ENCODE measurements at regions not wholly inside any gene's neighbourhood (a gene's known extent, or its start where the extent isn't known, plus 50 kb on each side); places are given as distances from the start of the nearest gene placed in this dataset.

DNA sequence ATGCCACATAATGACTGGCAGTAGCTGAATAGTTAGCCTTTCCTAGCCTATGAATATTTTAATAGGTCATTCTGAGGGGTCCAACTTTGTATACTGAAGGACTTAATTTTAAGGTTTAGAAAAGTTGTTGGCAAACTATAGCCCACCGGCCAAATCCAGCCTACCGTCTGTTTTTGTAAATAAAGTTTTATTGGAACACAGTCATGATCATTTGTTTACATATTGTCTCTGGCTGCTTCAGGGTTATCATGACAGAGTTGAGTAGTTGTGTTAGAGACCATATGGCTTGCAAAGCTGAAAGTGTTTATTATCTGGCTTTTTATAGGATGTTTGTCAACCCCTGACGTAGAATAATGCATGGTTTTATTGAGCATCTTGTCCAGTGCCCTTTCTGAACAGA, 73.4 kb downstream of the NTMT2 start:
- DNase-seq = no peak

DNA sequence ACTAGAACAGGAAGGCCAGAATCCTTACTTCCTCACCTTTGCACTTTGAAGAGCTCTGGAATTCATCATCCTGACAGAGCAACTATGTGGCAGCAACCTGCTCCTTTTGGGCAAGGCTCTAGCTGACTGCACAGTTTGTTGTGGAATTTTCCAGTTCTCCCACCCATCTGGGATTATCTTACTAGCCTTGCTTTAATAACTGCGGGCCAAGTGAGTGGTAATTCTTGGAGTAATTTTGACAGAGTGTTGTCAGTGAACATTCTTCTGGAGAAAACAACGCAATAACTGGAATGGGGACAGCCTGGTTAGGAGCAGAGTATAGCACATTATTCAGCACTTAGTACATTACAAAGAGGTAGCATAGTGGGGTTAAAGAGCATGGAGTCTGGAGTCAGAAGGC, 75.3 kb downstream of the NTMT2 start:
- DNase-seq = peak; percentile 59

DNA sequence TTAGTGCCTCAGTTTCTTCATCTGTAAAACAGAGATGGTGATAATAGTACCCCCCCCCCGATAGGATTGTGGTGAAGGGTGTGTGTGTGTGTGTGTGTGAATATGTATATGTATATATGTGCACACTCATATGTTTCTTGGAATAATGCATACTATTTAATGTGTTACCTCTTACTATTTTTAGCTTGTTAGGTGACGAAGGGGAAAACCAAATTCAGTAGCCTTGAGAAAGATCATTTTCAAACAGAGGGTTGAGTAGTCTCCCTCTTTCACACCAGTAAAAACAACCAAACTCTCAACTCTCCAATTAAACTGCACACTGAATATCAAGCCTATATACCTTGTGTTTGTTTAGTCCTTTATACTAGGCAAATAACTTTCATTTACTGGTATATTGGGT, 75.7 kb downstream of the NTMT2 start:
- DNase-seq = no peak

DNA sequence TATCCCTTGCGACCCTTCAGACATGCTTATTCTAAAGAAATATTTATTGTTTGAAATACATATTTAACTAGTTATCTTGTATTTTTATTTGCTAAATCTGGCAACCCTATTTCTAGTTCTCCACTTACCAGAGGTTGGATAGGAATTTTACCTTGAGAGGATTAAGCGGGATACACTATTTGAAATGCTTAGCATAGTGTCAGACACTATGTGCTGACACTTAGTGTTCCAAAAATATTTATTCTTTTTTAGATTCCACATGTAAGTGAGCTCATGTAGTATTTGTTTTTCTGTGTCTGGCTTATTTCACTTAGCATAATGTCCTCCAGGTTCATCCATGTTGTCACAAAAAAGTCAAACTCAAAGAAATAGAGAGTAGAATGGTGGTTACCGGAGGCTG, 78.7 kb downstream of the NTMT2 start:
- no peak for DNase-seq

DNA sequence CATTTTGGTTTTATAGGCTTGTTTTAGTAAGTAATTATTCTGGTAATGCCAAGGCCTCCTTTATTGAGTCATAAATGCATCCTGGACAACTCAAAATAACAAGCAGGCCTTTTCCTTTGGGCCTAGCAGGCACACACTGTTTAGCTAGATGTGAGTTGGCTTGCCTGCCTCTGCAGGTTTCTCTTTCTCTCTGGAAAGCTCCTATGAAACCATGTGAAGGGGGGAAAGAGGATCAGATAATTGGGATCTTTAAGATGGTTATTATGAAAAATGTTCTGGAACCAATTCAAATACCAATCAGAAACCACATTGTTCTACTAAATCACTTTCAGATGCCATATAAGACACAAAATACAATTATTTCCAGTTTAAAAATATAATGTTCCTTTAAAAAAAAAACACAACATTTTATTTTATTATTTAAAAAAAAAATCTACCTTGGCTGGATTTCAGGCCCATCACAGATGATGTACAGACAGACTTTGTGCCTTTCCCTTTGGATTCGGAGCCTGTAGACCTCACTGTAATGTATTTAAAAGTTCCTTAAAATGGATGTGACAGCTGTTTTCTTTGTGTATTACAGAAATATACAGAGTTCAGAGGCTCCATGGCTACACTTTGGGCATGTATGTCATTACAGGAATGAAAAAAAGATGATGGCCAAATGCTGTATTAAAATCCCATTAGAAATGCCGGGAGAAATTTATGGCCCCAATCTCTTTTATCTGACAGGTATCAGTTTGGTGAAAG, 80.2 kb downstream of the NTMT2 start:
- peak; percentile 69 for DNase-seq

DNA sequence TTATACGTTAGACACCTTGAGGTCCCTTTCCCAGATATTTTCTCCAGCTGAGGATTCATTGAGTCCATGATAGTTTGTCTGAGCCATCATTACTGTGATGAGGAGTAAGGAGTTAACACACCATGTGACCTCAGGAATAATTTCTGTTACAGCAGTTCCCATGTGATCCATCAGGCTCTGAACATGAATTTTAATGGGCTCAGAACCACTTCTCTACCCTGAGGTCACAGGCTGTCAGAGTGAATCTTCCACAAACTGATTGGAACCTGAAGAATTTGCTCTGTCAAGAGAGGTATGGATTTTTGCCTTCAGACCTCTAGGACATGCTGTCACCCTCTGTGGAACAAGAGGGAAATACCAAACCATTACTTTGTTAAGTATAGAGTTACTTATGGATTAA, 81.0 kb downstream of the NTMT2 start:
- DNase-seq = no peak

DNA sequence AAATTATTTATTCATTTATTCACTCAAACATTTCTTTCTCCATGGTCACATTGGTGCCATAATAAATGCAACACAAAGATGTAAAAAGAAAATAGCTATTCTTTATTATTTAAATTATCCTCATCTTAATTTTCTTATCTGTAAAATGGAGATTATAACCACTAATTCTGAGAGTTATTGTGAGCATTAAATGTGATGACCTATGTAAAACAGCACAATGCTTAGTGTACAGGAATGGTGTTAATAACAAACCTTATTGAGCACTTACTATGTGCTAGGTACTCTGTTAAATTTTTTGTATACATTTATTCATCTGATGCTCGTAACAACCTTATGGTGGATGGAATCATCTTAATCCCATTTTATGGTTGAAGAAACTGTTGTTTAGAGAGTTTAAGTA, 84.6 kb downstream of the NTMT2 start:
- DNase-seq = no peak

DNA sequence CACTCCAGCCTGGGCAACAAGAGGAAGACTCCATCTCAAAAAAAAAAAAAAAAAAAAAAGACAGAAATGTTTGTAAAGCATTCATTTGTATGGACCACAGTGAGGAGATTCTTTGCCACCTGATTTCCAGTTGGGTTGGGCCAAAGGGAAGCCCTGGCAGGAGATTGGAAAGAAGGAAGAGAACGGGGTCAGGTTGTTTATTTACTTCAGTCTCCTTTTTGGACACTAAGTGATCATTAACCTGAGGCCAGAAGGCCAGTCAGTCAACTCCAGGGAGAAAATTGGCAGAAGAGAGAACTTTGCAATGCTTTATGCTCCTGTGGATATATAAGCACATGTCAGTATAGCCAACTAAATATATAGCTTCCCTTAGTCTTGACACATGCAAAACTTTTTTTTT, 85.9 kb downstream of the NTMT2 start:
- DNase-seq = no peak

DNA sequence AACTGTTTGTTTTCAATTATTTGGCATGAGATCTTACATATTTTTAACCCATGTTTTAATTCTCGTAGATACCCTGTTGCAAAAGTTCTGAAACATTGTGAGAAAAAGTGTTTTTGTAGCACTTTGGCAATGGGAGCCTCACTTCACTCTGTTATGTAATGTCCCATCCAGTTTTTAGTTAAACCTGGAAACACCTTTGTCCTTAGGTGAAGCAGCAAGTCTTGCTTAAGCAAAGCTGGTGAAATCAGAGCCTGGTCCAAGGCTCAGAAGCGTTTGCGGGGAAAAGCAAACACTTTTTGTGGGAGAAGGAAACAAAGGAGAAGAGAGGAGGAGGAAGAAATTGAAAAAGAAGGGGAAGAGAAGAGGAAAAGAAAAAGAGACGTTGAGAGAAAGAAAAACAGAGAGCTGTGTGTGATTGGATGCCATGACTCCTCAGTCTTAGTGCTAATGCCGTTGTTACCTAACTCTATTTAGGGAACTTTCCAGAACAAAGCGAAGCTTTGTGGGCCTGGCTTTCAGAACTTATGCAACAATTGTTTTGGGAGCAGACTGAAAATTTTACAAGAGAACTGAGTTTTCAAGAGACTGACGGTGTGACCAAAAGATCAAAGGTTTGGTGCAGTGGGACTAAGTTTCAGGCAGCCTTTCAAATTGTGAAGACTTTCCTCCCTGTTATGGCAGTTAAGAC, 93.1 kb downstream of the NTMT2 start:
- DNase-seq = no peak

DNA sequence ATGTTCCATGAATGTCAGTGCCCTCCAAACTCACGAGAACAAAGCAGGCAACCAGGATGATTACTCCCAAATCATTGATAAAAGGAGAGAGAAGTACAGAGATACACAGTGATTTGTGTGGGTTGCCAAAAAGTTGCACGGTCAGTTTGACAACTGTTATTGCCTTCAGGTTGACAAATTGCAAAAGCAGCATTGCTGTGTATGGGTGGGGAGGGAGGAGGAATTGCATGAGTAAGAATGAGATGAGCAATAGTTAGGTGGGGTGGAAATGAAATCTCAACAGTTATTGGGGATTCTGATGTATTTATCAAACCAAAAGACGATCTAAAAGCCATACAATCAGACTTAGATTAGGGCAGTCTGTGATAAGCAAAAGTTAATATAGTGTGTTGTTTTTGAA, 93.7 kb downstream of the NTMT2 start:
- peak; percentile 26 for DNase-seq

DNA sequence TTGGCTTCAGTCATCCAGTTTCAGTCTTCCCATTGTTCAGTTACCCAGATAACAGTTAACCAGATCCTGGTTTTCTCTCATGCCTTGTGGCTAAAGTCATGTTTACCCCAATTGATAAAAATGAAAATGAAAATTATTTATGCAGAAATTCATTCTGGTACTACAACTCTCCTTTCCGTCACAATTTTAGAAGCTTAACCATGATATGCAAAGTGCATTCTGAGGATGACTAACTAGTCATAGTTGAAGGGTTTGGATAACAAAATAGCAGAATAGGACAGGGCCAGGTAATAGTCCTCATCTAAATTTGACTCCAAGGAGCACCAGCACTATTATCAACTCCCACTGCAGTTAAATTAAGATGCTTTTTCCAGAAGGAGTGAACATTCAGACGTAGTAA, 94.7 kb downstream of the NTMT2 start:
- DNase-seq = no peak

DNA sequence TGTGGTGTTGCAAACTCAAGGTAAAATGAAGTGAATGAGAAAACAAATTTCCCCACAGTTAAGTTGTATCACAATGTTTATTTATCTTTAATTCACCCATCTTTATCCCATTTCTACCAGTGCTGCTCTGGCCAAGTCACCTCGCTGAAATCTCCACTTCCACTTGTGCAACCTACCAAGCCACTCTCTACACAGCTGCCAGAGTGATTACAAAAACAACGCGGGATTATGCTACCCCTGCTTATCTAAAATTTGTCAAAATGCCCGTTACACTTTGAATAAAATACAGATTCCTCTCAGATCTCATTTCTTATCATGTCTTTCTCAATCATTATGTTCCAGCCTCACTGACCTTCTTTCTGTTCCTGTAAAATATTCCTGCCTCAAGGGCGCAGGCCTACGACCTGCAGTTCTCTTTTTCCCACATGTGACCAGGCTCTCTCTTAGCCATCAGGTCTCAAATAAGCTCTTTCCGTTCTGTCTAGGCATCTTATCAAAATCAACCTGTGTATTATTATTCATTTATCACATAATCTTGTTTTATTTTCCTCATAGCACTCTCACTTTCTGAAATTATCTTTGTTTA, 95.6 kb downstream of the NTMT2 start:
- DNase-seq = no peak

DNA sequence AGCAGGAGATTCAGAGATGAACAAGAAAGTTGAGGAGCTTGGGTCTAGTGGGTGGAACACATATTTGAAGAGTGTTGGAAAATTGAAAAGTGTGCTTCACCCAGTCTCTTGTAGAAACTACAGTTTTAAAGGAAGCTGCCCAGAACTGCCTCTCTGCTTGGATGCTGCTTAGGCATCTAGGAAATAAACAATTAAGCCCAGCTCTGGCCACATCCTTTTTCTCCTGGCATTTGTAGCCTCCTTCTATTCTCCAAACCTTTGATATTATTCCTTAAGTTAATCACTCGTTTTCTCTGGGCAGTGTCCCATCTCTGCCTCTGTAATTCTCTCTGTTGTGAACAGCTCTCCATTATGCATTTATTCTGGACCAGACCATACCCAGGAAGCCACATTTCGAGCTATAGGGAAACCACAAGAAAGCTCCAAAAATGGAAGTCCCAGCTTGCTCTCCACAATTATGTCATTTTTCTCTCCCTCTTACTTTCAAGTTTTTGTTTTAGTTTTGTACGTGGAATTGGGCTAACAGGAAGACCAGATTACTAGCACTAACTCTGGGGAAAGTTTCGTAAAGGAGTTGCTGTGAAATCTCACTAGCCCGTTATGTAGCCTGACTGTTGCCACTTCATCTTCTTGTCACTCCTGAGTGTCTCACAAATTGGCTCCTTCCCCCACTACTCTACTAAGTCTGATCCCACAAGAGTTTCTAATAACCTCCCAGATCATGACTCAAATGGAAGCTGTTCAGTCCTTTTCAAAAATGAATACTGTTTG, 102.2 kb downstream of the NTMT2 start:
- DNase-seq = peak; percentile 55

DNA sequence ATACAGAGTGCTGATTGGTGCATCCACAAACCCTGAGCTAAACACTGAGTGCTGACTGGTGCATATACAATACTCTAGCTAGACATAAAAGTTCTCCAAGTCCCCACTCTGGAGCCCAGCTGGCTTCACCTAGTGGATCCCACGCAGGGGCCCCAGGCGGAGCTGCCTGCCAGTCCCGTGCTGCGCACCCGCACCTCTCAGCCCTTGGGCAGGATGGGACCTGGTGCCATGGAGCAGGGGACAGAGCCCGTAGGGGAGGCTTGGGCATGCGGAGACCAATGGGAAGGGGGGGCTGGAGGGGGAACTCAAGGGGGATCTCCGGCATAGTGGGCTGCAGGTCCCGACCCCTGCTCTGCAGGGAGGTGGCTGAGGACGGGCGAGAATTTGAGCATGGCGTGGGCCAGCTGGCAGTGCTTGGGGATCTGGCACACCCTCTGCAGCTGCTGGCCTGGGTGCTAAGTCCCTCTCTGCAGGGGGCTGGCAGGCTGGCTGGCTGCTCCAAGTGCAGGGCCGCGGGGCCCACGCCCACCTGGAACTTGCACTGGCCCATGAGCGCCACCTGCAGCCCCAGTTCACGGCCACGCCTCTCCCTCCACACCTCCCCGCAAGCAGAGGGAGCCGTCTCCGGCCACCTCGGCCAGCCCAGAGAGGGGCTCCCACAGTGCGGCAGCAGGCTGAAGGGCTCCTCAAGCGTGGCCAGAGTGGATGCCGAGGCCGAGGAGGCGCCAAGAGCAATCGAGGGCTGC, 104.9 kb downstream of the NTMT2 start:
- no peak for DNase-seq

DNA sequence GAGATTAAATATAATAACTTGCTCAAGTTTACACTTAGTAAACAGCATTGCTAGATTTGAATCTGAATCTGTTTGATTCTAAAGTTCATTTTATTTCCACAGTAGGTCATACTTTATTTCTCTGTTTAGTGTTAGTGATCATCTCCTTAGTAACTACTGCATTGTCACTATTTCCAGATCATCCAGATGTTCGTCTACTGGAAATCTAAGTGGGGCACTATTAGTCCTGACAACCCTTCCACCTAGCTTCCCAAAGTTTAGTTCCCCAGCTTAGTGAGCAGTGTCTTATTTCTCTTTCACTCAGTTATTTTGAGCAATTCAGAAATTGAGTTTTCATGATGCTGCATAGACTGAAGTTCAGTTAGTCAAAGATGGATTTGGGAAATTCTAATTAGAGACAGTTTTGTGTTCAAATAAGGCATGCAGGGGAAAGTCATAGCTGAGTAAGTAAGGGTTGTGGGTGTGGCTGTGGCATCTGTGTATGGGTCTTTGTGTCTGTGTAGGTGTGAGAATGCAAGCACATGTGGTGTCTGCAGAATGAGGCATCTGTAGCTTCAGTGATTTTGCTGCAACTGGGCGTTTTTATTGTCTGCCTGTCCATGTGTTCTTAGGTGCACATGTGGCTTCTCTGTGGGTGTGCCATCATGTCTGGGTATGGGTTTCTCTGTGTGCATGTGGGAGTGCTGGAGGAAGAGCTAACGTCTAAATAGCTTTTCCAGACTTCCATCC, 107.3 kb downstream of the NTMT2 start:
- DNase-seq = no peak

DNA sequence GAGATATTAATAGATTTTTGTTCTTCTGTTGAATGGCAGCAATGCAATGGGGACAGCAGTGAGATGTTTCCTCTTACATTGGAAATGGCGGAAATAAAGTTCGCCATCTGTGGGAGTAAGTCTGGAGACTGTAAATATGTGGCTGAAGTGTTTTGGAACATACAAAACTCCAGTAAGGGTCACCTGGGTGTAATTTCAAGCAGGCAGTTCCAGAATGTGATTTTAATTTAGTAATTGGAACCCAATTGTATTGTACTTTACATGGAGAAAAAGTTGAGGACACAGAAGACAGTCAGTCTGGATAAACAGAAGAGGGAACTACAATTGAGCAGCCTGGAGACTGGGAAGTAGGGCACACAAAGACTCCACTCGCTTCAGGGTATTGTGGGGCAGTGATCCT, 108.6 kb downstream of the NTMT2 start:
- DNase-seq = no peak

DNA sequence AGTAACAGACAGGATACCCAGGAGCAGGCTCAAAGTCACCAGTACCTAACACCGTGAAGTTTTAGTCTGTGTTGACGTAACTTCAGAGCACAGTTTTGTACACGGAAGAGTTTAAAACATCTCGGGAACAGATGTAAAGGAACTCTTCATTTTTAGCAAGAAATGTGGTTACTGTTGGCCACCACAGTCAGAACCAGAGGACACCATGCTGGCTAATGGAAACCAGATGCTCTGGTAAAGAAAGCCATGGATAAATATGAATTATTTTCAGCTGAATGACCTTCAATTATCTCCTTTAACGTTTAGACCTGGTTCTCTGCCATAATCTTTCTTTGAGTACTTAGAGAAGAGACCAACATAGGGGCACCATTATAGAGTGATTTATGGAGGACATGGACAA, 115.9 kb downstream of the NTMT2 start:
- peak; percentile 82 for DNase-seq

DNA sequence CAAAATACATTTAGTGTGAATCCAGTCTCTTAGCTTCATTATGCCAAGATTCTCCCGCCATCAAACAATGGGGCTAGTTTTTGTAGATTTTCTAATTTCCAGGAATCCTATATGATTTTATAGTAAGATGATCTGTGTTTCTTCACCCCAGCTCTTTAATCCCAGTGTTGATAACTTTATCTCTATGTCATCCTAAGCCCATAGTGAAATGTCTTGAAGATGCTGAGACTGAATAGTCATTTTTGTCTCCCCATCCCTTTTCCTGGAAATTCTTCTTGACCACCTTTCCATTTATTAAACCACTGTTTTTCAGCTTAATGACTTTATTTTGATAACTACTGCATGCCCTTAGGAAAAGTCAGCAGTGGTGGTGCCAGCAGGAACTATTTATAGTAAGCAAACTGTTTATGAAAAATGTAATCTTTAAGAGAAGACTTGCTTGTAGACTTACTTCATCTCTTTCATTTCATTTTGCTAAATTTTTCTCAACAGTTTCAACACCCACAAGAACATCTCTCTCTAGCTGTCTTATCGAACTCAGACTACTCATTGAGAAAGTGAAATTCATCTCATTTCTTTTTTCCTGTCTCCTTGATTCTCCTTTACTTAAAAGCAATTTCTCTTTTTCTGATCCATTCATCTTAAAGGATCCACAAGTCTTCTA, 116.6 kb downstream of the NTMT2 start:
- peak; percentile 74 for DNase-seq

DNA sequence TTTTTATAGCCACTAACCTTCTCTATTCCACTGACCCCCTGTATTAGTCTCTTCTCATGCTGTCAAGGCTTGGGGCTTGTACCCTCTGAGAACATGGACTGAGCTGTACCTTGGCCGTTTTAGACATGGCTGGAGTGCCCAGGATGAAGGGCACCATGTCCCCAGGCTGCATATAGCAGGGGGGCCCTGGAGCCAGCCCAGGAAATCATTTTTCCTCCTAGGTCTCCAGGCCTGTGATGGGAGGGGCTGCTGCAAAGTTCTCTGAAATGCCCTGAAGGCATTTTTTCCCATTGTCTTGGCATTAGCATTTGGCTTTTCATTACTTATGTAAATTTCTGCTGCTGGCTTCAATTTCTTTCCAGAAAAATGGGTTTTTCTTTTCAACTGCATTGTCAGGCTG, 119.5 kb downstream of the NTMT2 start:
- no peak for DNase-seq

DNA sequence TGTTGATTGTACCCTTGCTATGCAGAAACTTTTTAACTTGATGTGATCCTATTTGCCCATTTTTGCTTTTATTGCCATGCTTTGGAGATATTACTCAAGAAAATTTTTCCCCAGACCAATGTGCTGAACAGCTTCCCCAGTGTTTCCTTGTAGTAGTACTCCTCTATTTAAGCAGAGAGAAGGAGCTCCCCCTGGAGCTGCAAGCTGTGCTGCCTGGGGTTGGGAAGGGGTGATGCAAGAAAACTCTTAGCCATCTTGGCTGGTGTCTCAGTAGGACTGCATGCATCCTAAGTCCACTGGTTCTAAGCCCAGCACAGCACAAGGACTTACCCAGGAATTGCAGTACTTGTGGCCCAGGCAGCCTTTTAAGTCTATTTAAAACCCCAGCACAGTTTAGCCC, 121.6 kb downstream of the NTMT2 start:
- DNase-seq = no peak

DNA sequence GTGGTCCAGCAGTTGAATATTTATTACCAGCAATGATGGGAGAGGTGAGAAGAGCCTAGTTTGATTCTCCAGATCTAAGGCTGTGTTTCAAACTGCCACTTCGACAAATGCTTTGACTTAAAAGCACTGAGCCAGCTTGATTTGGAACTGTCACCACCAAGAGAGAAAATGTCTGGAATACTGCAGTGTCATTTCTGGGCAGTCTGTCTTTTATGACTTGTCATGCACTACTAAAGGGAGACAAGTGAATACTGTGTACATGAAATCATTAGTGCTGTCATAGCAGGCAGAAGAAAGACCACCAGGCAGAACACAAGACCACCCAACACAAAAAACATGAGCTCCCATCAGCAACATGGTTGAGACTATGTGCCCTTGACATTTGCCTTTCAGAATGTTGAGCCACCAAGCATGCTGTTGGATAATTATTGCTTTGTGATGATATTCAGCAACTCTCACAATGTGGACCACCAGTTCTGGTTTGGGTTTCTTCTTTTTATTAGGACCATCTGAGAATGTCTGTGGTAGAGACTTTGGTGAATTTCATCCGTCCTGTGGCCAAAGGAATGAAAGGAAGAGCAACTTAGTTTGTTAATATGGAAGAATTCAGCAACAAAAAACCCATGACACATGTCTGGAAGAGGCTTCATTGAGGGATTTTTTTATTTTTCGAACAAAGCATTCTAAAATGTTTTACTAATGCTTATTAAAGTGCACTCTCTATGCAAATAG, 125.8 kb downstream of the NTMT2 start:
- DNase-seq = no peak

All from fibroblast of skin of right biceps (primary cell).